Epidermal melanocyte (primary cell): ENCODE measurements at regions not wholly inside any gene's neighbourhood (a gene's known extent, or its start where the extent isn't known, plus 50 kb on each side); places are given as distances from the start of the nearest gene placed in this dataset.

ENCODE experiments used
- DNase-seq: peaks from one replicate; pipeline ENCODE4 v3.0.0; 2011; ENCODE audit warnings: low spot score; ENCODE audit not compliant: insufficient read length

DNA sequence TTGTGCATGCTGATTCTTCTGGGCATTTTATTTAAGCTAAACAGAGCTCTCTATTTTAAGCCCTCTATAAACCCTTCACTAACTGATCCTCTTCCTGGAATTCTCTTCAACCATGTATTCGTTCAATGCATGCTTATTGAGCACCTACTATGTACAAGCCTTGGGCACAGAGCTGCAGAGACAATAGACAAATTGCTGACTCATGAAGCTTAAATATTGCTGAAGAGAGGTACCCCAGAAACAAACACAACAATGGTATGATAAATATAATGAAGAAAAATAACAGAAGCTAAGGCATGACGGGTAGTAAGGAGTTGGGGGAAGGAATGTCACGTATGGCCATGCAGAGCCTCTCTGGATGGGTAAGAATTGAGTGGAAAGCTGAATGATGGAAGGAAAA, 222.2 kb downstream of the PPARGC1A start:
- DNase-seq, result no peak

DNA sequence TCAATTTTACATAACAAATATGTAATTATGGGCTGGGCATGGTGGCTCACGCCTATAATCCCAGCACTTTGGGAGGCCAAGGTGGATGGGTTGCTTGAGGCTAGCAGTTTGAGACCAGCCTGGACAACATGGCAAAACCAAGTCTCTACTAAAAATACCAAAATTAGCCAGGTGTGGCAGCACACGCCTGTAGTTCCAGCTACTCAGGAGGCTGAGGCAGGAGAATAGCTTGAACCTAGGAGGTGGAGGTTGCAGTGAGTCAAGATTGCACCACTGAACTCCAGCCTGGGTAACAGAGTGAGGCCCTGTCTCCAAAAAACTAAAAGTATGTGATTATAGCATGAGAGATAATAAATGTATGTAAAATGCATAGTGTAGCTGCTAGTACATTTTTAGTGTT, 229.0 kb downstream of the PPARGC1A start:
- no peak for DNase-seq

GRCh38 chr4:23654791-23655190, 235.1 kb downstream of the PPARGC1A start:
- no peak for DNase-seq

DNA sequence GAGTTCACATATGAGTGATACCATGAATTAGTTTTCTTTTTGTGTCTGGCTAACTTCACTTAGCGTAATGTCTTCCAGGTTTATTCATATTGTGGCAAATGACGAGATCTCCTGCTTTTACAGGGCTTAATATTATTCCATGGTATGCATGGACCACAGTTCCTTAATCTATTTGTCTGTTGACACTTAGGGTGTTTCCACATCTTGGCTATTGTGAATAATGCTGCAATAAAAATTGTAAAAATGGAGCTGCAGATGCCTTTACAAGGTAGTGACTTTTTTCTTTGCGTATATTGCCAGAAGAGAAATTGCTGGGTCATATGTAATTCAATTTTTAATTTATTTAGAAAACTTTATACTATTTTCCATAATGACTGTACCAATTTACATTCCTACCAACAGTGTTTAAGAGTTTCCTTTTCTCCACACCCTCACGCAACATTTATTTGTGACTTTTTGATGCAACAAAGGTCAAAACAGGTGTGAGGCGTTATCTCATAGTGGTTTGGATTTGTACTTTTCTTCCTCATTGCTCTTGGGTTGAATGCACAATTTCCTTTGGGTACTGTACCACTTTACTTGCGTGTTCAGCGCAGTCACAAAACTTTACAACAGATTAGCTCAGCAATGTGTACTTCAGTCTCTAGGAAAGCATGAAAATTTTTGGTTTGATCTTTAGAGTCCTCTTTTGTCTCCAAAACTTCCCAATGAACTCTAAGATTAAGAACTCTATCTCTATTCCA, 240.8 kb downstream of the PPARGC1A start:
- DNase-seq, result no peak

GRCh38 chr4:23635468-23635867, 254.4 kb downstream of the PPARGC1A start:
- no peak for DNase-seq

DNA sequence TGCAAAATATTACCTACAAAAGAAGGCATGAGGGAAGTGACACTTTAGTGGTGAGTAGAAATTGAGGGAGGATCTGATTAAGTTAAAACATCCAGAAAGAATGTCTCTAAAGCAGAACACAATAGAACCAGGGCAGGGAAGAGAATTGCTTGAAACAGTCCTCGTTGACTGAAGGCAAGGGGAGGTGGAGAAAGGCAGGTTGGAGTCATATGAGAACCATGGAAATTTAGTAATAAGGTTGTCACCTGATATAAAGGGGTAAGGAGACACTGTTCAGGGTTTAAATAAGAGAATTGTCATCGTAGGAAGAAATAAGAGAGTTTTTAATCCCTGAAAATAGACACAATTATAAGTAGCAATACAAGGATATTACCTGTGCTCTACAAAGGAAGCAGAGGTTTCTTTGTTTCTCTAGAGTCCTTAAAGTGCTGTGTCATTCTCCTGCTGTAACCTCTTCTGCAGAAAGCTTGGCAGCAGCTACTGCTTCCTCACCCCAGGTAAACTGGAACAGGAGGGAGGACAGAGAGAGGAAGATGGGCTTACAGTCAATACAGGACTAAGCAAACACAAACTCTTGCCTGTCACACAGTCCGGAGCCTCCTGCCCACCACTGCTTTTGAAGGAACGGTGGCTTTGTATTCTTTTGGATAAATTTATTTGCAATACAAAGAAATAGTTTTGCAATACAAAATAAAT, 258.4 kb downstream of the PPARGC1A start:
- DNase-seq, result no peak

DNA sequence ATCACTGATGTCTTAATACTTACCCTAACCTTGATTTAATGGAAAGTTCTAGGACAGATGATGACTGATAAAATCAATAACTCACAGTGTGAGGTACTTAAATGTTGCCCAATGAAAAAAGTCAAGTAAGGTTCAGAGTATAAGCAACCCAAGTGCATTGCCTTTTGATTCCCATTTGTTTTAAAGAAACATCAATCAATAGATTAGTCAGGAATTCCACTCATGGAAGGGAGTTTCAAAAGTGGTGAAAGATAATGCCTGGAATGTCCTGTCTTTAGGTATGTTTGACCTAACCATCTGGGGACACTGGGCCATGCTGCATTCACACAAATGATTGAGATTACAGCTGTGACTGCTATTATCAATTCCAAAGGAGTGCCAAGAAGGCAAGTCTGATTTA, 259.7 kb downstream of the PPARGC1A start:
- no peak for DNase-seq

DNA sequence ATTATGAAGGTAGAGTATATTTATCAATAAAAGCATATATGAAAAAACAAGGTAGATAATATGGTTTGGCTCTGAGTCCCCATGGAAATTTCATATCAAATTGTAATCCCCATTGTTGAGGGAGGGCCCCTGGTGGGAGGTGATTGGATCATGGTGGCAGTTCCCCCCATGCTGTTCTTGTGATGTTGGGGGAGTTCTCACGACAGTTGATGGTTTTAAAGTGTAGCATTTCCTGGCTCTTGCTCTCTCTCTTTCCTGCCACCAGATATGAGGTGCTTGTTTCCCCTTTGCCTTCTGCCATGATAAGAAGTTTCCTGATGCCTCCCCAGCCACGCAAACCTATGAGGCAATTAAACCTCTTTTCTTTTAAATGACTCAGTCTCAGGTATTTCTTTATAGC, 260.4 kb downstream of the PPARGC1A start:
- DNase-seq, result no peak

- DNase-seq, result no peak
Measured at GRCh38 chr4:23614284-23614892, 275.5 kb downstream of the PPARGC1A start.

DNA sequence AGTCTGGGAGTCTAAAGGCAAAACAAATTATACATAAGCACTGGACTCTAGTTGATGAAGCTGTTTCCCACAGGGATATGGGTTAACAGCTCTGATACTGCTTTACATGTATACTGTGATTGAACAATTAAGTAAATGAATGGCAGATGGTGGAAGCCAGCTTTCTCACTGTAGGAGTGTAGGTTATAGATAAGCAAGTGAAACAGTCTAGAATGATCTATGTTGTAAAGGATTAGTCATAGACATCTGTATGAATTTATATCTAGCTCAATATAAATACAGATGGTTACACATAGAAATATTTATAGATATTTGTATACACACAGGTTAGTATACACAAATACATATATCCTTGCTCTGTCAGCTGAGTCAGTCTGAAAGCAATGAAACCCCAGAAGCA, 276.1 kb downstream of the PPARGC1A start:
- no peak for DNase-seq

- no peak for DNase-seq
Measured at GRCh38 chr4:23602720-23603119, 287.1 kb downstream of the PPARGC1A start.

- DNase-seq, result no peak
Measured at GRCh38 chr4:23594125-23594524, 295.7 kb downstream of the PPARGC1A start.

GRCh38 chr4:23590431-23590830, 299.4 kb downstream of the PPARGC1A start:
- no peak for DNase-seq

GRCh38 chr4:23584024-23584423, 305.8 kb downstream of the PPARGC1A start:
- DNase-seq, result no peak

GRCh38 chr4:23582671-23583070, 307.2 kb downstream of the PPARGC1A start:
- no peak for DNase-seq

GRCh38 chr4:23579166-23579565, 310.7 kb downstream of the PPARGC1A start:
- no peak for DNase-seq

DNA sequence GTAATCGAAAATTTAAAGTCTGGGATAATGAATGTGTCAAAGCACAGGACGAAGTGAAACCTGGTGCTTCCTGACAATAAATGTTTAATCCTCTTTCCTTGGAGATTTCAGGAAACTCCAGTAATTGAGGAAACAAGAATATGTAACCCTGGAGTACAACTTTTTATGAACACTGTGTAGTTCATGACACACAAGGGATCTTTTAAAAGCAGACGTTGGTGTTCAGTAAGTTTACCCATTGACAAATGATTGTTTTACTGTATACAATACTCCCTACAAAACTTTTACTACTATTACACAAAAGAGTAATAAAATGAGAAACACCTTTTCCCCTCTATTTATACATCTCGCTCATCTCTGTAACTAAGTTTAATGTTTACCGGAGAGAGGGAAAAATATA, 312.4 kb downstream of the PPARGC1A start:
- no peak for DNase-seq

DNA sequence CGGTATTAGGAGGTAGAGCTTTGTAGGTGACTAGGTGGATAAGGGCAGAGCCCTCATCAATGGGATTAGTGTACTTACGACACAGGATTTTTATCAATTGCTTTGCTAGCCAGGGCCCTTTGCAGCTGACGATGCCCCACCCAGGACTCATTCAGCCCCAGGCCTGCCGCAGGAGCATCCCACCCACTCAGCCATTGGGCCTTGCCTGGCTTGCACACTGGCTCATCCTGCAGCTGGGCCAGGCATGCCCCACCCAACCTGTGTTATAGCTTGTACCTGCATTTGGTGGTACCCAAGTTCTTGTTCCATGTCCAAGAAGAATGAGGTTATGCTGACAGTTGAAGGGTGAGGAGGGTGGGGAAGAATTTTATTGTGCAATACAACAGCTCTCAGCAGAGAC, 317.5 kb downstream of the PPARGC1A start:
- DNase-seq, result no peak

- no peak for DNase-seq
Measured at GRCh38 chr4:23567338-23567737, 322.5 kb downstream of the PPARGC1A start.

DNA sequence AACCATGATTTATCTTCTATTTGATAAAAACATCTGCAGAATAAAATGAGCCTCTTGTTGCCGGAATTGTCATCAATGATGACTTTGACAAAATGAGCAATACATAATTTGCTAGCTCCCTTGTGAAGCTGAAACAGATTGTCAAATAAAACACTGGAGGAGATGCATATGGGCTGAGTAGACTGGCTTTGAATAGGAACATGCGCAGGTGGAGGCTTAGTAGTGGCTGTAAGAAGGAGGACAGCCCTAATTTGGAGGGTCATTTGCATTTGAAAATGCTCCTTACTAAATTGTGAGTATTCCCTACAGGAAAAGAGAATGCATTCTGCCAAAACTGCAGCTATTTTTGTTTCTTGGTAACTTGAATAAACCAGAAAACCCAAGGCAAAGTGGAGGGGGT, 329.1 kb downstream of the PPARGC1A start:
- no peak for DNase-seq

- no peak for DNase-seq
Measured at GRCh38 chr4:23558101-23558500, 331.7 kb downstream of the PPARGC1A start.

DNA sequence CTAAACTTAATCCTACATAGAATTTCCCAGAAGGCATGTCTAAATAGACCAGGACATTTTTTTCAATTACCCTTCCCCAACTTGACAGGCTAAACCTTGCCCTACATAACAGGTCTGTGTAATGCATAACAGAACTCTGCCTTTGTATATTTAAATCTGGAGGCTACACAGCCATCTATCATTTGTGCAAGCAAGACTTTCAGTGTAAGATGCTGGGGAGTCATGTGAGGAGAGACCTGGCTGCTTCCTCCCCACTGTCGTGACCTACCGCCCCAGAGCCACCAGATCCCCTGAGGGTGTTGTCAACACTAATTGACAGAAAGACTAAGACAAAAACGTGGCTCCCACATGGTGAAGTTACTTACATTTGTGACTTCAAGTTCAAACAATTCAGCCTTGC, 342.2 kb downstream of the PPARGC1A start:
- no peak for DNase-seq

GRCh38 chr4:23547096-23547495, 342.8 kb downstream of the PPARGC1A start:
- DNase-seq, result no peak
